ENCODE measurements at regions not wholly inside any gene's neighbourhood (a gene's known extent, or its start where the extent isn't known, plus 50 kb on each side); places are given as distances from the start of the nearest gene placed in this dataset.
A peak's percentile ranks its signal among the peaks of the same experiment; 100 is the strongest.
"Not testable (repeated sequence)": the region's sequence is repeated elsewhere in the genome, so short reads cannot be mapped to it uniquely, and the experiment has no call there.

GRCh38 chr1:239123260-239123659 lies 263.1 kb upstream of the CHRM3 start:
- no peak for TF ChIP-seq ZNF70 (CRISPR knock-in tag; IDR thresholded peaks at IDR 0.05)
- TF ChIP-seq SNAI2 (CRISPR knock-in tag; IDR thresholded peaks at IDR 0.05) = no peak
- no peak for TF ChIP-seq ISL1 (CRISPR knock-in tag; IDR thresholded peaks at IDR 0.05)
- TF ChIP-seq GLIS3 (CRISPR knock-in tag; IDR thresholded peaks at IDR 0.05) = no peak
- no peak for TF ChIP-seq ZFP30 (CRISPR knock-in tag; IDR thresholded peaks at IDR 0.05)
- no peak for TF ChIP-seq ZNF565 (CRISPR knock-in tag; conservative IDR thresholded peaks at IDR 0.05; ENCODE audit: low read depth)
- TF ChIP-seq RARB (CRISPR knock-in tag; IDR thresholded peaks at IDR 0.05) = no peak
- no peak for ATAC-seq

GRCh38 chr1:239112101-239112935 lies 274.1 kb upstream of the CHRM3 start:
- TF ChIP-seq CSRNP3 (CRISPR knock-in tag; IDR thresholded peaks at IDR 0.05) (no peak), ARNTL (CRISPR knock-in tag; IDR thresholded peaks at IDR 0.05; ENCODE audit: borderline replicate concordance, low read depth) (no peak)
- ATAC-seq = no peak

GRCh38 chr1:239107676-239108075 lies 278.7 kb upstream of the CHRM3 start:
- TF ChIP-seq GLIS3 (CRISPR knock-in tag; IDR thresholded peaks at IDR 0.05) (no peak), CREB5 (CRISPR knock-in tag; IDR thresholded peaks at IDR 0.05; ENCODE audit: low read depth) (no peak), OSR1 (CRISPR knock-in tag; IDR thresholded peaks at IDR 0.05) (no peak), SNAI2 (CRISPR knock-in tag; IDR thresholded peaks at IDR 0.05) (no peak), ZNF8 (CRISPR knock-in tag; IDR thresholded peaks at IDR 0.05) (no peak), ZNF70 (CRISPR knock-in tag; IDR thresholded peaks at IDR 0.05) (no peak), ZFP3 (CRISPR knock-in tag; IDR thresholded peaks at IDR 0.05) (no peak), TSHZ2 (CRISPR knock-in tag; IDR thresholded peaks at IDR 0.05) (no peak), PATZ1 (CRISPR knock-in tag; IDR thresholded peaks at IDR 0.05; ENCODE audit: borderline replicate concordance) (no peak), ZNF565 (CRISPR knock-in tag; conservative IDR thresholded peaks at IDR 0.05; ENCODE audit: low read depth) (no peak)
- ATAC-seq = no peak

- not testable (repeated sequence) for ATAC-seq
These were observed 279.7 kb upstream of the CHRM3 start for GRCh38 chr1:239106689-239107088.

GRCh38 chr1:239098400-239099037 lies 287.8 kb upstream of the CHRM3 start:
- peak; percentile 27; the same call in 1 of the 3 replicates for ATAC-seq
- no peak for TF ChIP-seq TOX (CRISPR knock-in tag; IDR thresholded peaks at IDR 0.05; ENCODE audit: borderline replicate concordance)
- TF ChIP-seq RARB (CRISPR knock-in tag; IDR thresholded peaks at IDR 0.05) = no peak
- TF ChIP-seq ZNF70 (CRISPR knock-in tag; IDR thresholded peaks at IDR 0.05) = no peak

All from SK-N-SH treated with all-trans-retinoic acid at 6 μM for 48 hours (cell line).